Spleen (tissue), 7 donors: ENCODE measurements at regions not wholly inside any gene's neighbourhood (a gene's known extent, or its start where the extent isn't known, plus 50 kb on each side); places are given as distances from the start of the nearest gene placed in this dataset.

Experiments
- POLR2A ChIP-seq, 3 donors: fragments of 450-650 bp; IDR thresholded peaks; one replicate each; pipeline ENCODE4 v1.5.1; 2017; ENCODE audit warnings: antibody characterized with exemption in 3 of 3, mild to moderate bottlenecking in 1 of 3
- TF ChIP-seq, protein P1 (sequence below), 11 experiments: fragments of 200-600 bp in 7 of 11; fragments of 450-650 bp in 4 of 11; sonication (generic) in 4 of 11; IDR thresholded peaks in 8 of 11; conservative IDR thresholded peaks in 3 of 11; 1 replicate in 7 of 11; 2 replicates in 4 of 11; pipeline versions ENCODE4 v1.4.0 to v1.8.0; 2016 to 2021; ENCODE audit warnings: antibody characterized with exemption in 11 of 11, inconsistent platforms in 4 of 11, mild to moderate bottlenecking in 1 of 11
- donor health status: DM: no; HTN: no; CAD: no; lungs with moderate emphysema.
- donor health status: DM: no; HTN: no; CAD: no.
- donor health status: DM: no; HTN: no; CAD: no.

- no peak for TF ChIP-seq POLR2A (IDR thresholded peaks at IDR 0.05)
- TF ChIP-seq, protein P1, sequence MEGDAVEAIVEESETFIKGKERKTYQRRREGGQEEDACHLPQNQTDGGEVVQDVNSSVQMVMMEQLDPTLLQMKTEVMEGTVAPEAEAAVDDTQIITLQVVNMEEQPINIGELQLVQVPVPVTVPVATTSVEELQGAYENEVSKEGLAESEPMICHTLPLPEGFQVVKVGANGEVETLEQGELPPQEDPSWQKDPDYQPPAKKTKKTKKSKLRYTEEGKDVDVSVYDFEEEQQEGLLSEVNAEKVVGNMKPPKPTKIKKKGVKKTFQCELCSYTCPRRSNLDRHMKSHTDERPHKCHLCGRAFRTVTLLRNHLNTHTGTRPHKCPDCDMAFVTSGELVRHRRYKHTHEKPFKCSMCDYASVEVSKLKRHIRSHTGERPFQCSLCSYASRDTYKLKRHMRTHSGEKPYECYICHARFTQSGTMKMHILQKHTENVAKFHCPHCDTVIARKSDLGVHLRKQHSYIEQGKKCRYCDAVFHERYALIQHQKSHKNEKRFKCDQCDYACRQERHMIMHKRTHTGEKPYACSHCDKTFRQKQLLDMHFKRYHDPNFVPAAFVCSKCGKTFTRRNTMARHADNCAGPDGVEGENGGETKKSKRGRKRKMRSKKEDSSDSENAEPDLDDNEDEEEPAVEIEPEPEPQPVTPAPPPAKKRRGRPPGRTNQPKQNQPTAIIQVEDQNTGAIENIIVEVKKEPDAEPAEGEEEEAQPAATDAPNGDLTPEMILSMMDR (IDR thresholded peaks at IDR 0.05 in 8 of 11, conservative IDR thresholded peaks at IDR 0.05 in 3 of 11), result no peak
Measured at GRCh38 chr10:36114141-36114540, 472.0 kb upstream of the FZD8 start.
